RPMI7951 (cell line): ENCODE measurements at regions not wholly inside any gene's neighbourhood (a gene's known extent, or its start where the extent isn't known, plus 50 kb on each side); places are given as distances from the start of the nearest gene placed in this dataset.
A peak's percentile ranks its signal among the peaks of the same experiment; 100 is the strongest.
"Not testable (repeated sequence)": the region's sequence is repeated elsewhere in the genome, so short reads cannot be mapped to it uniquely, and the experiment has no call there.

Source experiments
- DNase-seq: peaks from one replicate; pipeline ENCODE4 v3.0.0-alpha.2; 2012; ENCODE audit warnings: low read depth

- no peak for DNase-seq
Observed at GRCh38 chr2:67571785-67572718, 174.9 kb downstream of the ETAA1 start.

GRCh38 chr2:67572721-67573435 is 175.7 kb downstream of the ETAA1 start:
- DNase-seq: peak; percentile 39

GRCh38 chr2:67574230-67574629 is 177.1 kb downstream of the ETAA1 start:
- peak; percentile 79 for DNase-seq

GRCh38 chr2:67576226-67576625 is 179.1 kb downstream of the ETAA1 start:
- no peak for DNase-seq

GRCh38 chr2:67576991-67577390 is 179.9 kb downstream of the ETAA1 start:
- DNase-seq: peak; percentile 14

- DNase-seq: peak; percentile 36
Observed at GRCh38 chr2:67579216-67579615, 182.1 kb downstream of the ETAA1 start.

- DNase-seq: peak; percentile 17
Observed at GRCh38 chr2:67579806-67580205, 182.7 kb downstream of the ETAA1 start.

GRCh38 chr2:67581751-67582150 is 184.6 kb downstream of the ETAA1 start:
- DNase-seq: peak; percentile 28

GRCh38 chr2:67583185-67583584 is 186.1 kb downstream of the ETAA1 start:
- DNase-seq: no peak

- DNase-seq: no peak
Observed at GRCh38 chr2:67585400-67585799, 188.3 kb downstream of the ETAA1 start.

GRCh38 chr2:67589121-67589520 is 192.0 kb downstream of the ETAA1 start:
- not testable (repeated sequence) for DNase-seq

GRCh38 chr2:67594522-67594921 is 197.4 kb downstream of the ETAA1 start:
- not testable (repeated sequence) for DNase-seq

GRCh38 chr2:67596871-67597270 is 199.7 kb downstream of the ETAA1 start:
- DNase-seq: no peak

GRCh38 chr2:67599561-67599960 is 202.4 kb downstream of the ETAA1 start:
- no peak for DNase-seq

GRCh38 chr2:67600222-67600871 is 203.2 kb downstream of the ETAA1 start:
- peak; percentile 74 for DNase-seq

- DNase-seq: peak; percentile 75
Observed at GRCh38 chr2:67600946-67601345, 203.8 kb downstream of the ETAA1 start.

GRCh38 chr2:67604360-67604759 is 207.2 kb downstream of the ETAA1 start:
- DNase-seq: peak; percentile 21

- no peak for DNase-seq
Observed at GRCh38 chr2:67612576-67613042, 215.5 kb downstream of the ETAA1 start.

- no peak for DNase-seq
Observed at GRCh38 chr2:67613227-67613626, 216.1 kb downstream of the ETAA1 start.

- DNase-seq: no peak
Observed at GRCh38 chr2:67614454-67614853, 217.3 kb downstream of the ETAA1 start.

GRCh38 chr2:67616749-67617148 is 219.6 kb downstream of the ETAA1 start:
- DNase-seq: peak; percentile 28

- DNase-seq: no peak
Observed at GRCh38 chr2:67619204-67619603, 222.1 kb downstream of the ETAA1 start.
